SK-N-SH (cell line): ENCODE measurements at regions not wholly inside any gene's neighbourhood (a gene's known extent, or its start where the extent isn't known, plus 50 kb on each side); places are given as distances from the start of the nearest gene placed in this dataset.

Source experiments
- CTCF ChIA-PET: fragments of 300-600, 350-600 bp; formaldehyde crosslinking; extraction: SDS; loops from one replicate; lab custom pipeline; 2021; lab: Yijun Ruan, JAX
- POLR2A ChIA-PET: fragments of 350-600 bp; sonication (Branson Sonifier 250); formaldehyde crosslinking; extraction: SDS; loops from one replicate; lab custom pipeline; 2020; ENCODE audit warnings: antibody characterized with exemption, inconsistent platforms; lab: Yijun Ruan, JAX
- DNase-seq: peaks from one replicate; pipeline ENCODE4 v3.0.0; 2012
- H2AFZ ChIP-seq: fragments of 200-600 bp; sonication (generic); 2 replicates; pipeline ENCODE4 v1.8.1; 2016; ENCODE audit warnings: antibody characterized with exemption, mild to moderate bottlenecking, low read depth
- H3F3A ChIP-seq: fragments of 200-600 bp; sonication (generic); replicated peaks from 2 replicates; pipeline ENCODE3; 2016; ENCODE audit warnings: antibody characterized with exemption, mild to moderate bottlenecking; ENCODE audit not compliant: insufficient read depth
- H3K27ac ChIP-seq, 2 experiments: fragments of 200-500 bp in 1 of 2; fragments of 200-600 bp in 1 of 2; sonication (Bioruptor generic) in 1 of 2; sonication (generic), shearing (Covaris generic) in 1 of 2; 2 replicates each; pipeline versions ENCODE4 v1.5.1 to v1.6.1; 2014 to 2016; ENCODE audit warnings: low read depth in 2 of 2, inconsistent platforms in 1 of 2, low read length in 1 of 2, mild to moderate bottlenecking in 1 of 2, mixed read lengths in 1 of 2
- H3K27me3 ChIP-seq: fragments of 200-600 bp; sonication (generic), shearing (Covaris generic); 2 replicates; pipeline ENCODE4 v1.6.1; 2016; ENCODE audit warnings: mixed run types; ENCODE audit not compliant: insufficient read depth
- H3K36me3 ChIP-seq, 2 experiments: fragments of 200-500 bp in 1 of 2; fragments of 200-600 bp in 1 of 2; sonication (Bioruptor generic) in 1 of 2; sonication (generic) in 1 of 2; replicated peaks in 1 of 2; 2 replicates each; pipeline versions ENCODE3 to v1.5.1; 2014 to 2016; ENCODE audit warnings: low read length in 1 of 2, mild to moderate bottlenecking in 1 of 2; ENCODE audit not compliant: insufficient read depth in 2 of 2, control insufficient read depth in 1 of 2
- H3K4me1 ChIP-seq, 2 experiments: fragments of 200-500 bp in 1 of 2; fragments of 200-600 bp in 1 of 2; sonication (Bioruptor generic) in 1 of 2; sonication (generic), shearing (Covaris generic) in 1 of 2; 2 replicates each; pipeline versions ENCODE4 v1.5.1 to v1.6.1; 2014 to 2016; ENCODE audit warnings: low read depth in 1 of 2, low read length in 1 of 2, mixed run types in 1 of 2; ENCODE audit not compliant: insufficient read depth in 2 of 2, control insufficient read depth in 1 of 2
- H3K4me2 ChIP-seq: fragments of 200-600 bp; sonication (generic), shearing (Covaris generic); 2 replicates; pipeline ENCODE4 v1.6.1; 2017; ENCODE audit warnings: mixed run types
- H3K4me3 ChIP-seq, 2 experiments: fragments of 200-500 bp in 1 of 2; fragments of 200-600 bp in 1 of 2; sonication (Bioruptor generic) in 1 of 2; sonication (generic), shearing (Covaris generic) in 1 of 2; 2 replicates each; pipeline versions ENCODE4 v1.5.1 to v1.8.1; 2014 to 2016; ENCODE audit warnings: low read depth in 2 of 2, inconsistent platforms in 1 of 2, low read length in 1 of 2, mild to moderate bottlenecking in 1 of 2, mixed read lengths in 1 of 2, moderate library complexity in 1 of 2
- H3K79me2 ChIP-seq: fragments of 200-600 bp; sonication (generic); 2 replicates; pipeline ENCODE4 v1.8.1; 2017; ENCODE audit warnings: mild to moderate bottlenecking; ENCODE audit not compliant: insufficient read depth
- H3K9ac ChIP-seq: fragments of 200-600 bp; sonication (generic); 2 replicates; pipeline ENCODE4 v1.6.1; 2017; ENCODE audit warnings: mixed run types
- H3K9me2 ChIP-seq: fragments of 200-600 bp; sonication (generic); 2 replicates; pipeline ENCODE4 v1.6.1; 2017; ENCODE audit warnings: mixed run types
- H3K9me3 ChIP-seq: fragments of 200-600 bp; sonication (generic); 2 replicates; pipeline ENCODE4 v1.6.1; 2017; ENCODE audit warnings: mixed run types, mild to moderate bottlenecking, moderate library complexity
- H4K20me1 ChIP-seq: fragments of 200-600 bp; sonication (generic); 2 replicates; pipeline ENCODE4 v1.6.1; 2017; ENCODE audit warnings: mild to moderate bottlenecking, mixed run types; ENCODE audit not compliant: insufficient read depth
- ELF1 ChIP-seq: IDR thresholded peaks from 2 replicates; pipeline ENCODE4 v1.4.0; 2012
- FOSL2 ChIP-seq: IDR thresholded peaks from 2 replicates; pipeline ENCODE4 v1.4.0; 2012; ENCODE audit warnings: low read depth, mild to moderate bottlenecking, moderate library complexity, borderline replicate concordance
- GATA2 ChIP-seq: sonication (generic); formaldehyde crosslinking; IDR thresholded peaks from 2 replicates; pipeline ENCODE4 v1.5.0; 2020; ENCODE audit warnings: mild to moderate bottlenecking, missing genetic modification reagents
- JUND ChIP-seq: IDR thresholded peaks from 2 replicates; pipeline ENCODE4 v1.4.0; 2012
- MEF2A ChIP-seq: IDR thresholded peaks from 2 replicates; pipeline ENCODE4 v1.4.0; 2012; ENCODE audit warnings: low read depth, borderline replicate concordance
- MXI1 ChIP-seq: IDR thresholded peaks from 2 replicates; pipeline ENCODE4 v1.6.1; 2012; ENCODE audit warnings: mild to moderate bottlenecking, low read depth, low read length, improper control_type of control experiment
- NFIC ChIP-seq: IDR thresholded peaks from 2 replicates; pipeline ENCODE4 v1.4.0; 2012; ENCODE audit warnings: borderline replicate concordance
- POLR2AphosphoS5 ChIP-seq: IDR thresholded peaks from 2 replicates; pipeline ENCODE4 v1.6.1; 2012; ENCODE audit warnings: low read depth, low read length
- RCOR1 ChIP-seq: fragments of 150-350 bp; IDR thresholded peaks from 2 replicates; pipeline ENCODE4 v1.6.1; 2017; ENCODE audit warnings: antibody characterized with exemption, low read length
- RFX5 ChIP-seq: IDR thresholded peaks from 2 replicates; pipeline ENCODE4 v1.6.1; 2012; ENCODE audit warnings: mild to moderate bottlenecking, improper control_type of control experiment, low read length
- RXRA ChIP-seq: IDR thresholded peaks from 2 replicates; pipeline ENCODE4 v1.4.0; 2012; ENCODE audit warnings: low read depth, mild to moderate bottlenecking, borderline replicate concordance
- SIN3A ChIP-seq: IDR thresholded peaks from 2 replicates; pipeline ENCODE4 v1.6.1; 2012; ENCODE audit warnings: low read depth, mild to moderate bottlenecking, low read length, moderate library complexity, borderline replicate concordance
- TCF12 ChIP-seq: IDR thresholded peaks from 2 replicates; pipeline ENCODE4 v1.4.0; 2012
- TEAD4 ChIP-seq: IDR thresholded peaks from 2 replicates; pipeline ENCODE4 v1.4.0; 2012; ENCODE audit warnings: mild to moderate bottlenecking, borderline replicate concordance; ENCODE audit not compliant: insufficient read depth
- YY1 ChIP-seq: IDR thresholded peaks from 2 replicates; pipeline ENCODE4 v1.4.0; 2012; ENCODE audit warnings: low read depth, mild to moderate bottlenecking
- WGBS: methylation state at CpG from one replicate; pipeline ENCODE4 v1.1.6; 2017; ENCODE audit warnings: low lambda C conversion rate; 5-methylcytosine and 5-hydroxymethylcytosine counted together
- TF ChIP-seq, protein P1 (sequence below): fragments of 150-350 bp; IDR thresholded peaks from 2 replicates; pipeline ENCODE4 v1.6.1; 2016; ENCODE audit warnings: mild to moderate bottlenecking, low read depth, low read length
- TF ChIP-seq, protein P2 (sequence below): IDR thresholded peaks from 2 replicates; pipeline ENCODE4 v1.4.0; 2012; ENCODE audit warnings: low read depth, borderline replicate concordance
- TF ChIP-seq, protein P3 (sequence below): fragments of 150-350 bp; IDR thresholded peaks from 2 replicates; pipeline ENCODE4 v1.6.1; 2017; ENCODE audit warnings: antibody characterized with exemption, low read length, low read depth, borderline replicate concordance
- TF ChIP-seq, protein P4 (sequence below): IDR thresholded peaks from 2 replicates; pipeline ENCODE4 v1.4.0; 2012; ENCODE audit warnings: low read depth
- TF ChIP-seq, protein P5 (sequence below): IDR thresholded peaks from 2 replicates; pipeline ENCODE4; 2012

DNA sequence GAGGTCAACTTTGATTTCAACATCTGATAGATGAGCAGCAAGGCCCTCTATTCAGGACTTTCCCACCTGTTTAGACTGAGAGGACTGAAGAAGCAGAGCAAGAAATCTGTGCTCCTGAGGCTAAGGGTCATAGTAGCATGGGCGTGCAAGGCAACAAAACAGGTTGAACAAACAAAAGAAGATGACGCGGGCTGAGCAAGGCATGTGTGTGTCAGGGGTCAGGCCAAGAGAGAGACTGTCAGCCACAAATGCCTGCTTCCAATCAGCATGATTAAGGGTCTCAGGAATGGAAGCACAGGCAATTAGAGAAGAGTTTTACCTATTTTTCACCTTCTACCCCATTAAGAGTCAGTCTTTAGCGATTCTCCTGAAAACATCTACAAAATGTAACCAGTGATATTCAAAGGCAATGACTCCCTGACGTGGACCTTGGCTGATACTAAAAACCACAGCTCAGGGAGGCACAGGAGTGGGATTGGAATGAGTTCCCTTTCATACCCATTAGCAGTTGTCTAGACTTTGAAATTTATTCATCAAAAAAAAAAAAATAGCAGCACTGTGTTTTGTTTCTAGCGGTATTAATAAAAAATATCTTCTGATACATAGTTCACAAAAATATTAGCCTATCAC lies 81.9 kb downstream of the DYNAP start:
- Histone ChIP-seq H3K27me3 (no peaks in the 10 kb centered on the region), H3K9me2 (no peaks in the 10 kb centered on the region), H3K79me2 (no peaks in the 10 kb centered on the region), H3K4me2 (no peak overlapping the region), H3K27ac (no peak overlapping the region), H4K20me1 (no peaks in the 10 kb centered on the region), H3K4me3 (no peak overlapping the region), H3K36me3 (no peaks in the 10 kb centered on the region), H3K9me3 (no peaks in the 10 kb centered on the region), H2AFZ (peak overlapping the region; percentile 0; the same call in 1 of the 2 replicates), H3K9ac (no peak overlapping the region), H3F3A (peaks cover 4% of the 10 kb centered on the region), H3K4me1 (no peaks in the 10 kb centered on the region; a peak in 2 of 4 replicates)
- ChIA-PET POLR2A (no interaction called here), CTCF (interaction anchor here (0.7 to 3.7 kb wide), 10 partner anchors 11 to 312 kb away, joined by 3 to 61 read pairs (median 20); no protein-coding TSS in a partner anchor)
- 76% methylated on average over 6 of the region's 6 CpGs for WGBS
- DNase-seq, result no peak
- no peak for TF ChIP-seq RFX5
- TF ChIP-seq RXRA, result no peak
- TF ChIP-seq SIN3A, result no peak
- TF ChIP-seq NFIC, result no peak
- no peak for TF ChIP-seq MEF2A
- no peak for TF ChIP-seq POLR2AphosphoS5

DNA sequence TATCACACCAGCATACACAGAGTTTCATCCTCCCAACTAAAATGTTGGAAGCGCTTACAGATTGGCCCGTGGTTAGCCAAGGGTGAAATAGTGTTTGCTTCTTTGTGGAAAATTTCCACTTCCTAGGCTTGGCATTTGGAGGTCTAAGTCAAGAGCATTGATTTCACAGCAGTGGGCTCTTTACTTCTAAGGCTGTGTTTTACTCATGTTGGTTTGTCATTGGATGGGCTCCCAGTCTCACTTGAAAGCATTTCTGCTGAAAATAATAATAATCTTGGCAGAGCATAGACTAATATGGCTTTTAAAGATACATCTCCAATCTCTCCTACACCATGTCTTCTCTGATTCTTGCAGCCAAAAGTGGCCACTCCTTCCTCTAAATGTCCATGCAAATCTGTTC lies 82.9 kb downstream of the DYNAP start:
- Histone ChIP-seq H3K79me2 (no peaks in the 10 kb centered on the region), H4K20me1 (no peaks in the 10 kb centered on the region), H3K9ac (no peak overlapping the region), H3K4me2 (no peak overlapping the region), H3K36me3 (no peaks in the 10 kb centered on the region), H3K27me3 (no peaks in the 10 kb centered on the region), H3K27ac (no peak overlapping the region), H3K9me3 (no peaks in the 10 kb centered on the region), H3K4me3 (no peak overlapping the region), H2AFZ (no peak overlapping the region), H3K9me2 (no peaks in the 10 kb centered on the region), H3F3A (peaks cover 4% of the 10 kb centered on the region), H3K4me1 (no peaks in the 10 kb centered on the region; a peak in 2 of 4 replicates)
- 100% methylated on average over 2 of the region's 2 CpGs for WGBS
- ChIA-PET CTCF (interaction anchor here (1.4 kb wide), 1 partner anchor 230 kb away, joined by 7 read pairs; no protein-coding TSS in a partner anchor), POLR2A (no interaction called here)
- TF ChIP-seq TCF12, result no peak
- TF ChIP-seq, protein P1, sequence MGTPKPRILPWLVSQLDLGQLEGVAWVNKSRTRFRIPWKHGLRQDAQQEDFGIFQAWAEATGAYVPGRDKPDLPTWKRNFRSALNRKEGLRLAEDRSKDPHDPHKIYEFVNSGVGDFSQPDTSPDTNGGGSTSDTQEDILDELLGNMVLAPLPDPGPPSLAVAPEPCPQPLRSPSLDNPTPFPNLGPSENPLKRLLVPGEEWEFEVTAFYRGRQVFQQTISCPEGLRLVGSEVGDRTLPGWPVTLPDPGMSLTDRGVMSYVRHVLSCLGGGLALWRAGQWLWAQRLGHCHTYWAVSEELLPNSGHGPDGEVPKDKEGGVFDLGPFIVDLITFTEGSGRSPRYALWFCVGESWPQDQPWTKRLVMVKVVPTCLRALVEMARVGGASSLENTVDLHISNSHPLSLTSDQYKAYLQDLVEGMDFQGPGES, result no peak
- TF ChIP-seq ELF1, result no peak
- TF ChIP-seq, protein P2, sequence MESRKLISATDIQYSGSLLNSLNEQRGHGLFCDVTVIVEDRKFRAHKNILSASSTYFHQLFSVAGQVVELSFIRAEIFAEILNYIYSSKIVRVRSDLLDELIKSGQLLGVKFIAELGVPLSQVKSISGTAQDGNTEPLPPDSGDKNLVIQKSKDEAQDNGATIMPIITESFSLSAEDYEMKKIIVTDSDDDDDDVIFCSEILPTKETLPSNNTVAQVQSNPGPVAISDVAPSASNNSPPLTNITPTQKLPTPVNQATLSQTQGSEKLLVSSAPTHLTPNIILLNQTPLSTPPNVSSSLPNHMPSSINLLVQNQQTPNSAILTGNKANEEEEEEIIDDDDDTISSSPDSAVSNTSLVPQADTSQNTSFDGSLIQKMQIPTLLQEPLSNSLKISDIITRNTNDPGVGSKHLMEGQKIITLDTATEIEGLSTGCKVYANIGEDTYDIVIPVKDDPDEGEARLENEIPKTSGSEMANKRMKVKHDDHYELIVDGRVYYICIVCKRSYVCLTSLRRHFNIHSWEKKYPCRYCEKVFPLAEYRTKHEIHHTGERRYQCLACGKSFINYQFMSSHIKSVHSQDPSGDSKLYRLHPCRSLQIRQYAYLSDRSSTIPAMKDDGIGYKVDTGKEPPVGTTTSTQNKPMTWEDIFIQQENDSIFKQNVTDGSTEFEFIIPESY, result no peak
- TF ChIP-seq, protein P3, sequence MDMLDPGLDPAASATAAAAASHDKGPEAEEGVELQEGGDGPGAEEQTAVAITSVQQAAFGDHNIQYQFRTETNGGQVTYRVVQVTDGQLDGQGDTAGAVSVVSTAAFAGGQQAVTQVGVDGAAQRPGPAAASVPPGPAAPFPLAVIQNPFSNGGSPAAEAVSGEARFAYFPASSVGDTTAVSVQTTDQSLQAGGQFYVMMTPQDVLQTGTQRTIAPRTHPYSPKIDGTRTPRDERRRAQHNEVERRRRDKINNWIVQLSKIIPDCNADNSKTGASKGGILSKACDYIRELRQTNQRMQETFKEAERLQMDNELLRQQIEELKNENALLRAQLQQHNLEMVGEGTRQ, result no peak
- TF ChIP-seq RCOR1, result no peak
- TF ChIP-seq YY1, result no peak
- TF ChIP-seq NFIC, result no peak
- TF ChIP-seq, protein P4, sequence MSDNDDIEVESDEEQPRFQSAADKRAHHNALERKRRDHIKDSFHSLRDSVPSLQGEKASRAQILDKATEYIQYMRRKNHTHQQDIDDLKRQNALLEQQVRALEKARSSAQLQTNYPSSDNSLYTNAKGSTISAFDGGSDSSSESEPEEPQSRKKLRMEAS, result no peak
- TF ChIP-seq, protein P5, sequence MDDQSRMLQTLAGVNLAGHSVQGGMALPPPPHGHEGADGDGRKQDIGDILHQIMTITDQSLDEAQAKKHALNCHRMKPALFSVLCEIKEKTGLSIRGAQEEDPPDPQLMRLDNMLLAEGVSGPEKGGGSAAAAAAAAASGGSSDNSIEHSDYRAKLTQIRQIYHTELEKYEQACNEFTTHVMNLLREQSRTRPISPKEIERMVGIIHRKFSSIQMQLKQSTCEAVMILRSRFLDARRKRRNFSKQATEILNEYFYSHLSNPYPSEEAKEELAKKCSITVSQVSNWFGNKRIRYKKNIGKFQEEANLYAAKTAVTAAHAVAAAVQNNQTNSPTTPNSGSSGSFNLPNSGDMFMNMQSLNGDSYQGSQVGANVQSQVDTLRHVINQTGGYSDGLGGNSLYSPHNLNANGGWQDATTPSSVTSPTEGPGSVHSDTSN, result no peak
- no peak for TF ChIP-seq MXI1
- TF ChIP-seq TEAD4, result no peak
- TF ChIP-seq JUND, result no peak
- TF ChIP-seq FOSL2, result no peak
- no peak for TF ChIP-seq GATA2 (CRISPR knock-in tag)
- DNase-seq, result no peak
